Stomach (tissue), 4 donors: ENCODE measurements at regions not wholly inside any gene's neighbourhood (a gene's known extent, or its start where the extent isn't known, plus 50 kb on each side); places are given as distances from the start of the nearest gene placed in this dataset.

Experiments used
- POLR2A ChIP-seq, 4 donors: fragments of 450-650 bp; IDR thresholded peaks; one replicate each; pipeline ENCODE4 v1.6.1; 2016; ENCODE audit warnings: antibody characterized with exemption in 4 of 4, control low read depth in 2 of 4, mild to moderate bottlenecking in 1 of 4, moderate library complexity in 1 of 4
- POLR2AphosphoS5 ChIP-seq, 3 donors: sonication (generic); formaldehyde crosslinking; IDR thresholded peaks; one replicate each; pipeline ENCODE4 v1.6.1; 2016; ENCODE audit warnings: antibody characterized with exemption in 3 of 3
- TF ChIP-seq, protein P1 (sequence below), 7 experiments: fragments of 450-650 bp in 4 of 7; fragments of 200-600 bp in 3 of 7; sonication (generic) in 3 of 7; IDR thresholded peaks; one replicate each; pipeline ENCODE4 v1.5.1; 2016 to 2019; ENCODE audit warnings: antibody characterized with exemption in 7 of 7, control low read depth in 2 of 7, mild to moderate bottlenecking in 1 of 7

GRCh38 chr10:124279882-124280281, 138.8 kb downstream of the OAT start:
- TF ChIP-seq, protein P1, sequence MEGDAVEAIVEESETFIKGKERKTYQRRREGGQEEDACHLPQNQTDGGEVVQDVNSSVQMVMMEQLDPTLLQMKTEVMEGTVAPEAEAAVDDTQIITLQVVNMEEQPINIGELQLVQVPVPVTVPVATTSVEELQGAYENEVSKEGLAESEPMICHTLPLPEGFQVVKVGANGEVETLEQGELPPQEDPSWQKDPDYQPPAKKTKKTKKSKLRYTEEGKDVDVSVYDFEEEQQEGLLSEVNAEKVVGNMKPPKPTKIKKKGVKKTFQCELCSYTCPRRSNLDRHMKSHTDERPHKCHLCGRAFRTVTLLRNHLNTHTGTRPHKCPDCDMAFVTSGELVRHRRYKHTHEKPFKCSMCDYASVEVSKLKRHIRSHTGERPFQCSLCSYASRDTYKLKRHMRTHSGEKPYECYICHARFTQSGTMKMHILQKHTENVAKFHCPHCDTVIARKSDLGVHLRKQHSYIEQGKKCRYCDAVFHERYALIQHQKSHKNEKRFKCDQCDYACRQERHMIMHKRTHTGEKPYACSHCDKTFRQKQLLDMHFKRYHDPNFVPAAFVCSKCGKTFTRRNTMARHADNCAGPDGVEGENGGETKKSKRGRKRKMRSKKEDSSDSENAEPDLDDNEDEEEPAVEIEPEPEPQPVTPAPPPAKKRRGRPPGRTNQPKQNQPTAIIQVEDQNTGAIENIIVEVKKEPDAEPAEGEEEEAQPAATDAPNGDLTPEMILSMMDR (IDR thresholded peaks at IDR 0.05), result no peak
- TF ChIP-seq POLR2AphosphoS5 (IDR thresholded peaks at IDR 0.05) (no peak), POLR2A (IDR thresholded peaks at IDR 0.05) (no peak)
